Thyroid gland (tissue), 4 donors: ENCODE measurements at regions not wholly inside any gene's neighbourhood (a gene's known extent, or its start where the extent isn't known, plus 50 kb on each side); places are given as distances from the start of the nearest gene placed in this dataset.

ENCODE experiments used
- POLR2A ChIP-seq, 2 donors: fragments of 450-650 bp; IDR thresholded peaks; one replicate each; pipeline ENCODE4 v1.6.1; 2017; ENCODE audit warnings: antibody characterized with exemption in 2 of 2, mild to moderate bottlenecking in 2 of 2, moderate library complexity in 1 of 2
- TF ChIP-seq, protein P1 (sequence below), 6 experiments: fragments of 200-600 bp in 3 of 6; fragments of 450-650 bp in 3 of 6; sonication (generic) in 3 of 6; IDR thresholded peaks; one replicate each; pipeline ENCODE4 v1.5.1; 2016 to 2019; ENCODE audit warnings: antibody characterized with exemption in 6 of 6, mild to moderate bottlenecking in 2 of 6, inconsistent platforms in 1 of 6, moderate library complexity in 1 of 6

GRCh38 chr2:126748929-126749518 lies 93.1 kb downstream of the GYPC start:
- TF ChIP-seq, protein P1, sequence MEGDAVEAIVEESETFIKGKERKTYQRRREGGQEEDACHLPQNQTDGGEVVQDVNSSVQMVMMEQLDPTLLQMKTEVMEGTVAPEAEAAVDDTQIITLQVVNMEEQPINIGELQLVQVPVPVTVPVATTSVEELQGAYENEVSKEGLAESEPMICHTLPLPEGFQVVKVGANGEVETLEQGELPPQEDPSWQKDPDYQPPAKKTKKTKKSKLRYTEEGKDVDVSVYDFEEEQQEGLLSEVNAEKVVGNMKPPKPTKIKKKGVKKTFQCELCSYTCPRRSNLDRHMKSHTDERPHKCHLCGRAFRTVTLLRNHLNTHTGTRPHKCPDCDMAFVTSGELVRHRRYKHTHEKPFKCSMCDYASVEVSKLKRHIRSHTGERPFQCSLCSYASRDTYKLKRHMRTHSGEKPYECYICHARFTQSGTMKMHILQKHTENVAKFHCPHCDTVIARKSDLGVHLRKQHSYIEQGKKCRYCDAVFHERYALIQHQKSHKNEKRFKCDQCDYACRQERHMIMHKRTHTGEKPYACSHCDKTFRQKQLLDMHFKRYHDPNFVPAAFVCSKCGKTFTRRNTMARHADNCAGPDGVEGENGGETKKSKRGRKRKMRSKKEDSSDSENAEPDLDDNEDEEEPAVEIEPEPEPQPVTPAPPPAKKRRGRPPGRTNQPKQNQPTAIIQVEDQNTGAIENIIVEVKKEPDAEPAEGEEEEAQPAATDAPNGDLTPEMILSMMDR (IDR thresholded peaks at IDR 0.05) = no peak
- TF ChIP-seq POLR2A (IDR thresholded peaks at IDR 0.05) = no peak
